ENCODE measurements at regions not wholly inside any gene's neighbourhood (a gene's known extent, or its start where the extent isn't known, plus 50 kb on each side); places are given as distances from the start of the nearest gene placed in this dataset.

- no peak for FAIRE-seq
- Histone ChIP-seq H3K27me3 (ENCODE audit: control insufficient read depth, extremely low read depth, insufficient read depth, low read length) (no peaks in the 10 kb centered on the region), H3K27ac (ENCODE audit: control insufficient read depth, insufficient read depth, low read length) (no peak overlapping the region), H3K36me3 (ENCODE audit: control insufficient read depth in 2 of 2, extremely low read depth in 1 of 2, insufficient read depth in 2 of 2, low read length in 2 of 2) (no peaks in the 10 kb centered on the region), H3K4me1 (ENCODE audit: control insufficient read depth, extremely low read depth, insufficient read depth, low read length) (no peaks in the 10 kb centered on the region), H2AFZ (ENCODE audit: control insufficient read depth, low read length) (no peak overlapping the region), H3K9me3 (ENCODE audit: control insufficient read depth, low read depth, low read length) (peaks cover 2% of the 10 kb centered on the region), H3K9me1 (ENCODE audit: control insufficient read depth, extremely low read depth, insufficient read depth, low read length) (peaks cover 2% of the 10 kb centered on the region), H3K9ac (ENCODE audit: control insufficient read depth, extremely low read depth, insufficient read depth, low read length) (no peak overlapping the region), H3K4me3 (ENCODE audit: control insufficient read depth in 2 of 3, extremely low read depth in 1 of 3, insufficient read depth in 2 of 3, low read depth in 1 of 3, low read length in 3 of 3) (no peak overlapping the region), H3K79me2 (ENCODE audit: control insufficient read depth, insufficient read depth, low read length) (peaks cover 7% of the 10 kb centered on the region), H3K4me2 (ENCODE audit: control insufficient read depth, extremely low read depth, insufficient read depth, low read depth, low read length) (no peak overlapping the region), H4K20me1 (ENCODE audit: control insufficient read depth, extremely low read depth, insufficient read depth, low read length) (no peaks in the 10 kb centered on the region)
- no peak for DNase-seq (ENCODE audit: low read depth, low spot score)
- TF ChIP-seq EZH2 (IDR thresholded peaks at IDR 0.05; ENCODE audit: low read length) = no peak
- TF ChIP-seq, protein P1, sequence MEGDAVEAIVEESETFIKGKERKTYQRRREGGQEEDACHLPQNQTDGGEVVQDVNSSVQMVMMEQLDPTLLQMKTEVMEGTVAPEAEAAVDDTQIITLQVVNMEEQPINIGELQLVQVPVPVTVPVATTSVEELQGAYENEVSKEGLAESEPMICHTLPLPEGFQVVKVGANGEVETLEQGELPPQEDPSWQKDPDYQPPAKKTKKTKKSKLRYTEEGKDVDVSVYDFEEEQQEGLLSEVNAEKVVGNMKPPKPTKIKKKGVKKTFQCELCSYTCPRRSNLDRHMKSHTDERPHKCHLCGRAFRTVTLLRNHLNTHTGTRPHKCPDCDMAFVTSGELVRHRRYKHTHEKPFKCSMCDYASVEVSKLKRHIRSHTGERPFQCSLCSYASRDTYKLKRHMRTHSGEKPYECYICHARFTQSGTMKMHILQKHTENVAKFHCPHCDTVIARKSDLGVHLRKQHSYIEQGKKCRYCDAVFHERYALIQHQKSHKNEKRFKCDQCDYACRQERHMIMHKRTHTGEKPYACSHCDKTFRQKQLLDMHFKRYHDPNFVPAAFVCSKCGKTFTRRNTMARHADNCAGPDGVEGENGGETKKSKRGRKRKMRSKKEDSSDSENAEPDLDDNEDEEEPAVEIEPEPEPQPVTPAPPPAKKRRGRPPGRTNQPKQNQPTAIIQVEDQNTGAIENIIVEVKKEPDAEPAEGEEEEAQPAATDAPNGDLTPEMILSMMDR (optimal IDR thresholded peaks at IDR 0.05 in 1 of 3, IDR thresholded peaks at IDR 0.05 in 1 of 3, conservative IDR thresholded peaks at IDR 0.05 in 1 of 3; ENCODE audit: extremely low read depth in 1 of 3, insufficient read depth in 2 of 3, low read length in 3 of 3) = no peak
- dilution Hi-C loops (cut with MboI; ENCODE audit: extremely low pct_ligation_motif_present, low sequenced_read_pairs) = no loop called here
Measured at GRCh38 chr5:94064025-94064424, 322.6 kb upstream of the POU5F2 start.

DNA sequence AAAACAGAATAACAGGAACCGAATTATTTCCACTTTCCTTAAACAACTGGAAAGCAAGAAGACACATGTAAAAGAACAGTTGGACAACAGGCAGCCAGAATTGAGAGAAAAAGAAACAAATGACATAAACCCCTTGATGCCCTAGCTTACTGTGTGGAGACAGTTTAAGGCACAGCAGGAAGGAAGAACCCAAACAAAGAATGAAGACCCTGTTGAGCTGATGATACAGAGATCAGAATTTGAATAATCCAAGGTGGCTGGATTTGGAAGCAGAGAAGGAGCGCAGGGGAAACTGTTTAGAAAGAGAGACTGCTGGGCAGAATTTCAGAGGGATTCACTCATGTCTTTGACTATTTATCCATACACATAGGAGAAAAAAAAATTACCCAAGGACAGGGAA, 316.3 kb upstream of the POU5F2 start:
- Histone ChIP-seq H2AFZ (ENCODE audit: control insufficient read depth, low read length) (no peak overlapping the region), H3K27ac (ENCODE audit: control insufficient read depth, insufficient read depth, low read length) (no peak overlapping the region), H4K20me1 (ENCODE audit: control insufficient read depth, extremely low read depth, insufficient read depth, low read length) (no peaks in the 10 kb centered on the region), H3K9ac (ENCODE audit: control insufficient read depth, extremely low read depth, insufficient read depth, low read length) (no peak overlapping the region), H3K9me1 (ENCODE audit: control insufficient read depth, extremely low read depth, insufficient read depth, low read length) (no peaks in the 10 kb centered on the region), H3K4me2 (ENCODE audit: control insufficient read depth, extremely low read depth, insufficient read depth, low read depth, low read length) (no peak overlapping the region), H3K4me3 (ENCODE audit: control insufficient read depth in 2 of 3, extremely low read depth in 1 of 3, insufficient read depth in 2 of 3, low read depth in 1 of 3, low read length in 3 of 3) (no peak overlapping the region), H3K4me1 (ENCODE audit: control insufficient read depth, extremely low read depth, insufficient read depth, low read length) (no peaks in the 10 kb centered on the region), H3K36me3 (ENCODE audit: control insufficient read depth in 2 of 2, extremely low read depth in 1 of 2, insufficient read depth in 2 of 2, low read length in 2 of 2) (no peaks in the 10 kb centered on the region), H3K9me3 (ENCODE audit: control insufficient read depth, low read depth, low read length) (no peaks in the 10 kb centered on the region), H3K79me2 (ENCODE audit: control insufficient read depth, insufficient read depth, low read length) (no peaks in the 10 kb centered on the region), H3K27me3 (ENCODE audit: control insufficient read depth, extremely low read depth, insufficient read depth, low read length) (no peaks in the 10 kb centered on the region)
- no peak for FAIRE-seq
- TF ChIP-seq, protein P1 (optimal IDR thresholded peaks at IDR 0.05 in 1 of 3, IDR thresholded peaks at IDR 0.05 in 1 of 3, conservative IDR thresholded peaks at IDR 0.05 in 1 of 3; ENCODE audit: extremely low read depth in 1 of 3, insufficient read depth in 2 of 3, low read length in 3 of 3) = no peak
- TF ChIP-seq EZH2 (IDR thresholded peaks at IDR 0.05; ENCODE audit: low read length) = no peak
- dilution Hi-C loops (cut with MboI; ENCODE audit: extremely low pct_ligation_motif_present, low sequenced_read_pairs) = no loop called here
- no peak for DNase-seq (ENCODE audit: low read depth, low spot score)

Data from keratinocyte (primary cell).